H1 (cell line): ENCODE measurements at regions not wholly inside any gene's neighbourhood (a gene's known extent, or its start where the extent isn't known, plus 50 kb on each side); places are given as distances from the start of the nearest gene placed in this dataset.
"Not testable (repeated sequence)": the region's sequence is repeated elsewhere in the genome, so short reads cannot be mapped to it uniquely, and the experiment has no call there.

ENCODE experiments used
- CTCF ChIA-PET: fragments of 300-600 bp; sonication (Branson Sonifier 250); formaldehyde crosslinking; loops from one replicate; lab custom pipeline; 2021; ENCODE audit not compliant: partially characterized antibody; lab: Charles Lee
- POLR2A ChIA-PET: fragments of 300-600 bp; sonication (Branson Sonifier 250); formaldehyde crosslinking; loops from one replicate; lab custom pipeline; 2021; ENCODE audit warnings: inconsistent platforms; ENCODE audit not compliant: partially characterized antibody; lab: Charles Lee
- DNase-seq, 2 experiments: peaks; one replicate each; pipeline versions ENCODE4 v3.0.0 to v3.0.0-alpha.2; 2010 to 2022; ENCODE audit warnings: low spot score in 2 of 2, low read depth in 1 of 2, mixed read lengths in 1 of 2
- FAIRE-seq: peaks from 2 replicates; lab custom pipeline; 2011; peaks lifted over from hg19 to GRCh38; lab: Jason Lieb, UNC
- H2AFZ ChIP-seq: 2 replicates; pipeline ENCODE4 v1.8.1; 2012; ENCODE audit warnings: low read length, inconsistent platforms
- H2AK5ac ChIP-seq: 2 replicates; pipeline ENCODE4 v1.6.1; 2013; ENCODE audit warnings: low read depth, low read length
- H2BK120ac ChIP-seq: replicated peaks from 2 replicates; pipeline ENCODE3; 2013; ENCODE audit warnings: low read depth, low read length, inconsistent platforms
- H2BK12ac ChIP-seq: 2 replicates; pipeline ENCODE4 v1.6.1; 2013; ENCODE audit warnings: low read depth, low read length
- H2BK15ac ChIP-seq: 2 replicates; pipeline ENCODE4 v1.6.1; 2013; ENCODE audit warnings: low read length
- H2BK20ac ChIP-seq: 2 replicates; pipeline ENCODE4 v1.6.1; 2013; ENCODE audit warnings: low read length
- H2BK5ac ChIP-seq: 2 replicates; pipeline ENCODE4 v1.6.1; 2013; ENCODE audit warnings: low read depth, low read length
- H3K14ac ChIP-seq: 2 replicates; pipeline ENCODE4 v1.6.1; 2013; ENCODE audit warnings: inconsistent platforms; ENCODE audit not compliant: insufficient read length
- H3K18ac ChIP-seq: 2 replicates; pipeline ENCODE4 v1.6.1; 2013; ENCODE audit warnings: low read length; ENCODE audit errors: extremely low read depth
- H3K23ac ChIP-seq: 2 replicates; pipeline ENCODE4 v1.6.1; 2013; ENCODE audit warnings: inconsistent platforms; ENCODE audit not compliant: insufficient read length
- H3K23me2 ChIP-seq: 2 replicates; pipeline ENCODE4 v1.6.1; 2013; ENCODE audit warnings: low read depth, low read length
- H3K27ac ChIP-seq: 2 replicates; pipeline ENCODE4 v1.6.1; 2011; ENCODE audit warnings: low read depth, low read length, inconsistent platforms
- H3K27me3 ChIP-seq, 4 experiments: replicated peaks in 1 of 4; 1 replicate in 1 of 4; 2 replicates in 3 of 4; pipeline versions ENCODE4 v1.6.1 to v1.8.1; 2011 to 2013; ENCODE audit warnings: low read length in 3 of 4, mild to moderate bottlenecking in 3 of 4, inconsistent platforms in 2 of 4, mixed read lengths in 2 of 4, moderate library complexity in 1 of 4; ENCODE audit not compliant: control insufficient read depth in 3 of 4, insufficient read depth in 3 of 4; ENCODE audit errors: extremely low read depth in 1 of 4
- H3K36me3 ChIP-seq, 4 experiments: 2 replicates each; pipeline versions ENCODE4 v1.6.1 to v1.8.1; 2011 to 2013; ENCODE audit warnings: mild to moderate bottlenecking in 4 of 4, low read length in 3 of 4, moderate library complexity in 2 of 4, control low read depth in 1 of 4, inconsistent platforms in 1 of 4; ENCODE audit not compliant: insufficient read depth in 4 of 4, control insufficient read depth in 2 of 4
- H3K4ac ChIP-seq: replicated peaks from 2 replicates; pipeline ENCODE3; 2013; ENCODE audit warnings: low read length, low read depth, mixed read lengths, inconsistent platforms; ENCODE audit not compliant: insufficient read length
- H3K4me1 ChIP-seq, 4 experiments: replicated peaks in 1 of 4; 1 replicate in 1 of 4; 2 replicates in 3 of 4; pipeline versions ENCODE4 v1.6.1 to v1.8.1; 2011 to 2013; ENCODE audit warnings: low read length in 3 of 4, inconsistent platforms in 2 of 4, mixed read lengths in 1 of 4; ENCODE audit not compliant: insufficient read depth in 4 of 4, control insufficient read depth in 3 of 4
- H3K4me2 ChIP-seq, 2 experiments: 2 replicates each; pipeline versions ENCODE4 v1.6.1 to v1.8.1; 2011 to 2013; ENCODE audit warnings: low read depth in 2 of 2, low read length in 2 of 2, control low read depth in 1 of 2, inconsistent platforms in 1 of 2, mild to moderate bottlenecking in 1 of 2; ENCODE audit not compliant: insufficient read depth in 1 of 2
- H3K4me3 ChIP-seq, 4 experiments: fragments of 200-600, 300-600 bp in 1 of 4; sonication (generic), shearing (Covaris generic), sonication (Bioruptor Twin) in 1 of 4; 2 replicates each; pipeline versions ENCODE4 v1.5.1 to v1.8.1; 2011 to 2016; ENCODE audit warnings: low read length in 4 of 4, low read depth in 3 of 4, control low read depth in 2 of 4, inconsistent platforms in 2 of 4, mild to moderate bottlenecking in 2 of 4, mixed read lengths in 1 of 4, moderate library complexity in 1 of 4; ENCODE audit not compliant: insufficient read depth in 2 of 4; ENCODE audit errors: extremely low read depth in 1 of 4
- H3K56ac ChIP-seq: replicated peaks from 2 replicates; pipeline ENCODE3; 2013; ENCODE audit warnings: low read depth, mild to moderate bottlenecking, mixed read lengths, low read length, inconsistent platforms; ENCODE audit not compliant: insufficient read length
- H3K79me1 ChIP-seq: 2 replicates; pipeline ENCODE4 v1.6.1; 2013; ENCODE audit warnings: low read depth, low read length, control low read depth
- H3K79me2 ChIP-seq, 2 experiments: 2 replicates each; pipeline versions ENCODE4 v1.6.1 to v1.8.1; 2012 to 2013; ENCODE audit warnings: low read length in 2 of 2, mild to moderate bottlenecking in 2 of 2, inconsistent platforms in 1 of 2; ENCODE audit not compliant: insufficient read depth in 2 of 2, control insufficient read depth in 1 of 2
- H3K9ac ChIP-seq, 4 experiments: replicated peaks in 1 of 4; 1 replicate in 1 of 4; 2 replicates in 3 of 4; pipeline versions ENCODE4 v1.6.1 to v1.8.1; 2011 to 2013; ENCODE audit warnings: low read depth in 3 of 4, low read length in 3 of 4, control low read depth in 2 of 4, mild to moderate bottlenecking in 2 of 4, moderate library complexity in 2 of 4, inconsistent platforms in 1 of 4; ENCODE audit errors: extremely low read depth in 1 of 4
- H3K9me3 ChIP-seq, 2 experiments: 2 replicates each; pipeline versions ENCODE4 v1.6.1 to v1.8.1; 2012 to 2013; ENCODE audit warnings: mild to moderate bottlenecking in 2 of 2, moderate library complexity in 2 of 2, control low read depth in 1 of 2, inconsistent platforms in 1 of 2, low read depth in 1 of 2, low read length in 1 of 2, mixed read lengths in 1 of 2; ENCODE audit not compliant: insufficient read depth in 2 of 2
- H4K20me1 ChIP-seq, 2 experiments: replicated peaks in 1 of 2; 2 replicates each; pipeline versions ENCODE3 to v1.8.1; 2011 to 2013; ENCODE audit warnings: inconsistent platforms in 2 of 2, low read length in 2 of 2, mild to moderate bottlenecking in 1 of 2; ENCODE audit not compliant: insufficient read depth in 2 of 2, control insufficient read depth in 1 of 2
- H4K5ac ChIP-seq: 2 replicates; pipeline ENCODE4 v1.6.1; 2013; ENCODE audit warnings: low read length, low read depth, mixed read lengths, inconsistent platforms; ENCODE audit not compliant: insufficient read length
- H4K8ac ChIP-seq: 2 replicates; pipeline ENCODE4 v1.8.0; 2013; ENCODE audit warnings: mild to moderate bottlenecking, moderate library complexity, low read length, inconsistent platforms; ENCODE audit not compliant: insufficient read depth; ENCODE audit errors: extremely low read depth
- H4K91ac ChIP-seq: replicated peaks from 2 replicates; pipeline ENCODE3; 2013; ENCODE audit warnings: low read length, mixed read lengths, inconsistent platforms; ENCODE audit not compliant: insufficient read length
- WGBS, 2 experiments: shearing (Covaris generic) in 1 of 2; methylation state at CpG; one replicate each; pipeline versions ENCODE4 v1.1.6 to v1.1.7; 2013 to 2015; ENCODE audit warnings: low lambda C conversion rate in 2 of 2, mixed read lengths in 2 of 2, inconsistent platforms in 1 of 2, low coverage in 1 of 2, missing lambda C conversion rate in 1 of 2; ENCODE audit not compliant: insufficient replicate concordance in 2 of 2, insufficient coverage in 1 of 2, insufficient read length in 1 of 2; ENCODE audit errors: extremely low coverage in 1 of 2, missing lambda C conversion rate in 1 of 2; 5-methylcytosine and 5-hydroxymethylcytosine counted together

GRCh38 chr17:63025637-63026036 lies 59.6 kb downstream of the TANC2 start:
- H3K4ac ChIP-seq, H2BK5ac ChIP-seq, POLR2A ChIA-PET, DNase-seq, H4K5ac ChIP-seq, CTCF ChIA-PET, H3K9me3 ChIP-seq, FAIRE-seq, H3K9ac ChIP-seq, H3K23me2 ChIP-seq, H4K8ac ChIP-seq, H3K56ac ChIP-seq, H2BK120ac ChIP-seq, H2BK15ac ChIP-seq, H2AK5ac ChIP-seq, H3K4me3 ChIP-seq, H3K14ac ChIP-seq, H2BK12ac ChIP-seq, H3K23ac ChIP-seq, H3K36me3 ChIP-seq, H2AFZ ChIP-seq, H2BK20ac ChIP-seq, H3K4me1 ChIP-seq, H3K79me2 ChIP-seq, H3K4me2 ChIP-seq, H3K18ac ChIP-seq, H4K91ac ChIP-seq, H4K20me1 ChIP-seq, H3K79me1 ChIP-seq, H3K27me3 ChIP-seq, H3K27ac ChIP-seq: not testable (repeated sequence)
- 91% methylated on average over 4 of the region's 4 CpGs; no CpG with 5 or more reads in 1 of the 2 experiments for WGBS, 2 experiments
